ENCODE measurements at regions not wholly inside any gene's neighbourhood (a gene's known extent, or its start where the extent isn't known, plus 50 kb on each side); places are given as distances from the start of the nearest gene placed in this dataset.

- no peak for DNase-seq
Observed at GRCh38 chr2:58667137-58667774, 426.1 kb upstream of the FANCL start.

- DNase-seq: no peak
Observed at GRCh38 chr2:58666323-58666970, 425.3 kb upstream of the FANCL start.

GRCh38 chr2:58665154-58665553 lies 424.0 kb upstream of the FANCL start:
- DNase-seq: no peak

GRCh38 chr2:58664523-58665151 lies 423.5 kb upstream of the FANCL start:
- DNase-seq: no peak

GRCh38 chr2:58660046-58660445 lies 418.9 kb upstream of the FANCL start:
- DNase-seq: no peak

- DNase-seq: no peak
Observed at GRCh38 chr2:58655152-58655551, 414.0 kb upstream of the FANCL start.

- no peak for DNase-seq
Observed at GRCh38 chr2:58651930-58652329, 410.8 kb upstream of the FANCL start.

- no peak for DNase-seq
Observed at GRCh38 chr2:58650781-58651180, 409.7 kb upstream of the FANCL start.

GRCh38 chr2:58649756-58650155 lies 408.6 kb upstream of the FANCL start:
- no peak for DNase-seq

- DNase-seq: no peak
Observed at GRCh38 chr2:58645017-58645416, 403.9 kb upstream of the FANCL start.

- DNase-seq: no peak
Observed at GRCh38 chr2:58644451-58644850, 403.3 kb upstream of the FANCL start.

GRCh38 chr2:58641001-58641400 lies 399.9 kb upstream of the FANCL start:
- no peak for DNase-seq

GRCh38 chr2:58640042-58640441 lies 398.9 kb upstream of the FANCL start:
- DNase-seq: no peak

- DNase-seq: no peak
Observed at GRCh38 chr2:58638256-58638805, 397.2 kb upstream of the FANCL start.

- DNase-seq: no peak
Observed at GRCh38 chr2:58636872-58637271, 395.7 kb upstream of the FANCL start.

- DNase-seq: no peak
Observed at GRCh38 chr2:58635801-58636375, 394.8 kb upstream of the FANCL start.

GRCh38 chr2:58634653-58635370 lies 393.7 kb upstream of the FANCL start:
- DNase-seq: no peak

- DNase-seq: no peak
Observed at GRCh38 chr2:58633613-58634365, 392.7 kb upstream of the FANCL start.

- no peak for DNase-seq
Observed at GRCh38 chr2:58631986-58632385, 390.9 kb upstream of the FANCL start.

GRCh38 chr2:58629545-58630119 lies 388.5 kb upstream of the FANCL start:
- no peak for DNase-seq

GRCh38 chr2:58620896-58621295 lies 379.8 kb upstream of the FANCL start:
- no peak for DNase-seq

- no peak for DNase-seq
Observed at GRCh38 chr2:58620093-58620492, 379.0 kb upstream of the FANCL start.
